GM12872 (cell line): ENCODE measurements at regions not wholly inside any gene's neighbourhood (a gene's known extent, or its start where the extent isn't known, plus 50 kb on each side); places are given as distances from the start of the nearest gene placed in this dataset.

Source experiments
- CTCF ChIP-seq: IDR thresholded peaks from 3 replicates; pipeline ENCODE4 v1.5.1; 2011; ENCODE audit warnings: low read depth, mild to moderate bottlenecking, low read length, moderate library complexity; ENCODE audit not compliant: insufficient read depth

DNA sequence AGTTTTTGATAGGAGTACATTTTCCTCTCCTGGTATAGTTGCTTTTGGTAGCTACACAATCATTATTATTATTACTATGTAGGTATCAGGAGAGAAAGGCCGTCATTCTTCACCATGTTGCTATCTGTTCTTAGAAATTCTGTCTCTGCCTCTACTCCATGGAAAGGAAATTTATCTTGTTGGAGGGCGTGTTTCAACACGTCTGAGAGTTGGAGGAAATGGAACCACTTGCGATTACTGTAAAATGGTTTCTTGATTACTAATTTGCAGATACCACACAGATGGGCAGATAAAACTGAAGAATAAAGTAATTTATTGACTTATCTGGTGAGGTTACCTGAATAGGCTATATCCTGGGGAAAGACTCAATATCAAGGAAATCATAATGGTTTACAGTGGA is 488.4 kb downstream of the NR2F2 start:
- no peak for TF ChIP-seq CTCF

DNA sequence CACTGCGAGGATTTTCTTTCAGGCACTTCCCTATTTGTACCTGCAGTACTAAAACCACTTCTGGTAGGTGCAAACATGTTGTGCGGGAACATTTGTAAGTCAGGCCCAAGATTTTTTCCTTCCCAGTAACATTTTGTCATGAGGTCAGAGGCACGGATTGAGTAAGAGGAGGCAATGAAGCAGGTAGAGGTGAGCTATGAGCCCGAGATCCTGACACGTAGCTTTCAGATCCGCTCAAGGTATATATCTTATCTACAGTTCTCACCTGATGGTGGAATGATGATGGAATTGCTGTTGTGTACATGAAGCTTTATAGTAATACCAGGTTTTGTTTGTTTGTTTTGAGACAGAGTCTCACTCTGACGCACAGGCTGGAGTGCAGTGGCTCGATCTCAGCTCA is 497.5 kb downstream of the NR2F2 start:
- no peak for TF ChIP-seq CTCF

GRCh38 chr15:96837241-96837970 is 506.9 kb downstream of the NR2F2 start:
- no peak for TF ChIP-seq CTCF

DNA sequence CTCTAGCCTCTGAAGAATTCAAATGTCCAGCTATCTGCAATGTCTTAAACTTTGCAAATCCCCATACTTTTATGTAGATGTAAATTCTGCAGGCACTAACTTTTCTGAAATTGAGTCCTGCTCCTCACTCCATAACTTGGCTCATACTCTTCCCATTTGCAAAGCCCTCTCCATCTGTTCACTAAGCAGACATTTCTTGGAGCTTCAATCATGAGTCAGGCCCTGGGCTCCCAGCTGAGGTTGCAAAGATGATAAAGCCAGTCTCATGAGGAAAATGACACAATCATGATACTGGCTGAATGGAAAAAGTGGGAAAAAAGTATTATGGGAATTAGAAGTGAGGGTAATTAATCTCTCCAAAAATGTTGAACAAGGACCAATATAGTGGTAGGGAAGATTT is 507.6 kb downstream of the NR2F2 start:
- TF ChIP-seq CTCF: no peak

- TF ChIP-seq CTCF: no peak
Observed at GRCh38 chr15:96849271-96849900, 518.9 kb downstream of the NR2F2 start.

GRCh38 chr15:96851613-96852012 is 521.1 kb downstream of the NR2F2 start:
- no peak for TF ChIP-seq CTCF

DNA sequence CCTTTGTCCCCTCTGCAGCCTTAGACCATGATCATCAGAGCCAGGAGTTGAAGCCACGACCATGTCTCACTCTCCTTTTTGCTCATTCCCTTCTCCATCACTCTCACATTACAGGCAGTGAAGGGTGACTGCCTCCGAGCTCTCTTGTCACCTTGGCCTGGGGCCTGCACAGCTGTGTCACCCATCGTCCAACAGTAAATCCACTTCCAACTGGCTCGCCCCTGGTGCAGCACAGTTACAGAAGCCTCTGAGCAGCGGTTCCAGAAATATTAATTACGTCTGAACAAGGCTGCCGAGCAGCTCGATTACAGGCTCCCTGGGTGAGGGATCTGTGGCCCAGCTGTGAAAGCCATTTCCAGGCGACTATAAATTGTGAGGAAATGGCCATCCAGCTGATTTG is 528.2 kb downstream of the NR2F2 start:
- no peak for TF ChIP-seq CTCF
